ENCODE measurements at regions not wholly inside any gene's neighbourhood (a gene's known extent, or its start where the extent isn't known, plus 50 kb on each side); places are given as distances from the start of the nearest gene placed in this dataset.

- TF ChIP-seq, protein P1, sequence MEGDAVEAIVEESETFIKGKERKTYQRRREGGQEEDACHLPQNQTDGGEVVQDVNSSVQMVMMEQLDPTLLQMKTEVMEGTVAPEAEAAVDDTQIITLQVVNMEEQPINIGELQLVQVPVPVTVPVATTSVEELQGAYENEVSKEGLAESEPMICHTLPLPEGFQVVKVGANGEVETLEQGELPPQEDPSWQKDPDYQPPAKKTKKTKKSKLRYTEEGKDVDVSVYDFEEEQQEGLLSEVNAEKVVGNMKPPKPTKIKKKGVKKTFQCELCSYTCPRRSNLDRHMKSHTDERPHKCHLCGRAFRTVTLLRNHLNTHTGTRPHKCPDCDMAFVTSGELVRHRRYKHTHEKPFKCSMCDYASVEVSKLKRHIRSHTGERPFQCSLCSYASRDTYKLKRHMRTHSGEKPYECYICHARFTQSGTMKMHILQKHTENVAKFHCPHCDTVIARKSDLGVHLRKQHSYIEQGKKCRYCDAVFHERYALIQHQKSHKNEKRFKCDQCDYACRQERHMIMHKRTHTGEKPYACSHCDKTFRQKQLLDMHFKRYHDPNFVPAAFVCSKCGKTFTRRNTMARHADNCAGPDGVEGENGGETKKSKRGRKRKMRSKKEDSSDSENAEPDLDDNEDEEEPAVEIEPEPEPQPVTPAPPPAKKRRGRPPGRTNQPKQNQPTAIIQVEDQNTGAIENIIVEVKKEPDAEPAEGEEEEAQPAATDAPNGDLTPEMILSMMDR (tag by site-specific recombination; IDR thresholded peaks at IDR 0.05), result no peak
- TF ChIP-seq, protein P2, sequence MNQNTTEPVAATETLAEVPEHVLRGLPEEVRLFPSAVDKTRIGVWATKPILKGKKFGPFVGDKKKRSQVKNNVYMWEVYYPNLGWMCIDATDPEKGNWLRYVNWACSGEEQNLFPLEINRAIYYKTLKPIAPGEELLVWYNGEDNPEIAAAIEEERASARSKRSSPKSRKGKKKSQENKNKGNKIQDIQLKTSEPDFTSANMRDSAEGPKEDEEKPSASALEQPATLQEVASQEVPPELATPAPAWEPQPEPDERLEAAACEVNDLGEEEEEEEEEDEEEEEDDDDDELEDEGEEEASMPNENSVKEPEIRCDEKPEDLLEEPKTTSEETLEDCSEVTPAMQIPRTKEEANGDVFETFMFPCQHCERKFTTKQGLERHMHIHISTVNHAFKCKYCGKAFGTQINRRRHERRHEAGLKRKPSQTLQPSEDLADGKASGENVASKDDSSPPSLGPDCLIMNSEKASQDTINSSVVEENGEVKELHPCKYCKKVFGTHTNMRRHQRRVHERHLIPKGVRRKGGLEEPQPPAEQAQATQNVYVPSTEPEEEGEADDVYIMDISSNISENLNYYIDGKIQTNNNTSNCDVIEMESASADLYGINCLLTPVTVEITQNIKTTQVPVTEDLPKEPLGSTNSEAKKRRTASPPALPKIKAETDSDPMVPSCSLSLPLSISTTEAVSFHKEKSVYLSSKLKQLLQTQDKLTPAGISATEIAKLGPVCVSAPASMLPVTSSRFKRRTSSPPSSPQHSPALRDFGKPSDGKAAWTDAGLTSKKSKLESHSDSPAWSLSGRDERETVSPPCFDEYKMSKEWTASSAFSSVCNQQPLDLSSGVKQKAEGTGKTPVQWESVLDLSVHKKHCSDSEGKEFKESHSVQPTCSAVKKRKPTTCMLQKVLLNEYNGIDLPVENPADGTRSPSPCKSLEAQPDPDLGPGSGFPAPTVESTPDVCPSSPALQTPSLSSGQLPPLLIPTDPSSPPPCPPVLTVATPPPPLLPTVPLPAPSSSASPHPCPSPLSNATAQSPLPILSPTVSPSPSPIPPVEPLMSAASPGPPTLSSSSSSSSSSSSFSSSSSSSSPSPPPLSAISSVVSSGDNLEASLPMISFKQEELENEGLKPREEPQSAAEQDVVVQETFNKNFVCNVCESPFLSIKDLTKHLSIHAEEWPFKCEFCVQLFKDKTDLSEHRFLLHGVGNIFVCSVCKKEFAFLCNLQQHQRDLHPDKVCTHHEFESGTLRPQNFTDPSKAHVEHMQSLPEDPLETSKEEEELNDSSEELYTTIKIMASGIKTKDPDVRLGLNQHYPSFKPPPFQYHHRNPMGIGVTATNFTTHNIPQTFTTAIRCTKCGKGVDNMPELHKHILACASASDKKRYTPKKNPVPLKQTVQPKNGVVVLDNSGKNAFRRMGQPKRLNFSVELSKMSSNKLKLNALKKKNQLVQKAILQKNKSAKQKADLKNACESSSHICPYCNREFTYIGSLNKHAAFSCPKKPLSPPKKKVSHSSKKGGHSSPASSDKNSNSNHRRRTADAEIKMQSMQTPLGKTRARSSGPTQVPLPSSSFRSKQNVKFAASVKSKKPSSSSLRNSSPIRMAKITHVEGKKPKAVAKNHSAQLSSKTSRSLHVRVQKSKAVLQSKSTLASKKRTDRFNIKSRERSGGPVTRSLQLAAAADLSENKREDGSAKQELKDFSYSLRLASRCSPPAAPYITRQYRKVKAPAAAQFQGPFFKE (tag by site-specific recombination; IDR thresholded peaks at IDR 0.05; ENCODE audit: borderline replicate concordance), result no peak
- TF ChIP-seq ZNF335 (tag by site-specific recombination; conservative IDR thresholded peaks at IDR 0.05) (no peak), ZFP41 (tag by site-specific recombination; IDR thresholded peaks at IDR 0.05; ENCODE audit: borderline replicate concordance) (no peak), ZNF621 (tag by site-specific recombination; IDR thresholded peaks at IDR 0.05) (no peak), ZNF211 (tag by site-specific recombination; IDR thresholded peaks at IDR 0.05; ENCODE audit: low read depth) (no peak)
- TF ChIP-seq, protein P3, sequence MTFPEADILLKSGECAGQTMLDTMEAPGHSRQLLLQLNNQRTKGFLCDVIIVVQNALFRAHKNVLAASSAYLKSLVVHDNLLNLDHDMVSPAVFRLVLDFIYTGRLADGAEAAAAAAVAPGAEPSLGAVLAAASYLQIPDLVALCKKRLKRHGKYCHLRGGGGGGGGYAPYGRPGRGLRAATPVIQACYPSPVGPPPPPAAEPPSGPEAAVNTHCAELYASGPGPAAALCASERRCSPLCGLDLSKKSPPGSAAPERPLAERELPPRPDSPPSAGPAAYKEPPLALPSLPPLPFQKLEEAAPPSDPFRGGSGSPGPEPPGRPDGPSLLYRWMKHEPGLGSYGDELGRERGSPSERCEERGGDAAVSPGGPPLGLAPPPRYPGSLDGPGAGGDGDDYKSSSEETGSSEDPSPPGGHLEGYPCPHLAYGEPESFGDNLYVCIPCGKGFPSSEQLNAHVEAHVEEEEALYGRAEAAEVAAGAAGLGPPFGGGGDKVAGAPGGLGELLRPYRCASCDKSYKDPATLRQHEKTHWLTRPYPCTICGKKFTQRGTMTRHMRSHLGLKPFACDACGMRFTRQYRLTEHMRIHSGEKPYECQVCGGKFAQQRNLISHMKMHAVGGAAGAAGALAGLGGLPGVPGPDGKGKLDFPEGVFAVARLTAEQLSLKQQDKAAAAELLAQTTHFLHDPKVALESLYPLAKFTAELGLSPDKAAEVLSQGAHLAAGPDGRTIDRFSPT (tag by site-specific recombination; IDR thresholded peaks at IDR 0.05), result no peak
Observed at GRCh38 chrX:25618248-25618647, 519.9 kb upstream of the MAGEB18 start.

All from HEK293 (cell line).